Retina (tissue), 1 donor: ENCODE measurements at regions not wholly inside any gene's neighbourhood (a gene's known extent, or its start where the extent isn't known, plus 50 kb on each side); places are given as distances from the start of the nearest gene placed in this dataset.
"Not testable (repeated sequence)": the region's sequence is repeated elsewhere in the genome, so short reads cannot be mapped to it uniquely, and the experiment has no call there.

Experiments
- DNase-seq: peaks from one replicate; pipeline ENCODE4 v3.0.0-alpha.2; 2016

- DNase-seq, result no peak
Observed at GRCh38 chr3:74978684-74979083, 364.2 kb upstream of the CNTN3 start.

DNA sequence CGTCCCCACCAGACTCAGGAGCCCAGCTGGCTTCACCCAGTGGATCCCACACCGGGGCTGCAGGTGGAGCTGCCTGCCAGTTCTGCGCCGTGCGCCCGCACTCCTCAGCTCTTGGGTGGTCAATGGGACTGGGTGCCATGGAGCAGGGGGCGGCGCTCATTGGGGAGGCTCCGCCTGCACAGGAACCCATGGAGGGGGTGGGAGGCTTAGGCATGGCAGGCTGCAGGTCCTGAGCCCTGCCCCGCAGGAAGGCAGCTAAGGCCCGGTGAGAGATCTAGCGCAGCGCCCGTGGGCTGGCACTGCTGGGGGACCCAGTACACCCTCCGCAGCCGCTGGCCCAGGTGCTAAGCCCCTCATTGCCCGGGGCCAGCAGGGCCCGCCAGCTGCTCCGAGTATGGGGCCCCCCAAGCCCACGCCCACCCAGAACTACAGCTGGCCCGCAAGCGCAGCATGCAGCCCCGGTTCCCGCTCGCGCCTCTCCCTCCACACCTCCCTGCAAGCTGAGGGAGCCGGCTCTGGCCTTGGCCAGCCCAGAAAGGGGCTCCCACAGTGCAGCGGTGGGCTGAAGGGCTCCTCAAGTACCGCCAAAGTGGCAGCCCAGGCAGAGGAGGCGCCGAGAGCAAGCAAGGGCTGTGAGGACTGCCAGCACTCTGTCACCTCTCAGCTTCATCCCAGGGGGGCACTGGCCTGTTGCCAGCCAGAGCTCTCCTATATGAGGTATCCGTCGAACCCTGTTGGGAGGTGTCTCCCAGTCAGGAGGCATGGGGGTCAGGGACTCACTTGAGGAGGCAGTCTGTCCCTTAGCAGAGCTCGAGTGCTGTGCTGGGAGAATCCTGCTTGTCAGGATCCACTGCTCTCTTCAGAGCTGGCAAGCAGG, 370.8 kb upstream of the CNTN3 start:
- DNase-seq, result not testable (repeated sequence)

DNA sequence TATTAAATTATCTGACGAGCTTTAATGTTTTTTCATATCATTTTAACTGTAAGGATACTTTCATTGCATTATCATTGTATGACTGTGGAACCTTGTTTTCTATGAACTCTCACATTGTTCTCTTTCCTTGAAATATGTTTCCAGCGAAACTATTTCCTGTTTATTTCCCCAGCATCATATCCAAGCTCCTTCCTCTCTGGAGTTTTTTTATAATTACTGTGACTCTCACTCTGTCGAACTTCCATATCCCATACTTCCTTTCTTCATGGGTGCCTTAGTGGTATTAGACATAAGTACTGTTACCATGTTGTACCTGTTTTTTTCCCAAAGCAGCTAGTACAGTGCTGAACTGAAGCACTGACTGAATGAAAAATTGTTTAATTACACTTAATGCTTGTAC, 373.6 kb upstream of the CNTN3 start:
- DNase-seq, result no peak

DNA sequence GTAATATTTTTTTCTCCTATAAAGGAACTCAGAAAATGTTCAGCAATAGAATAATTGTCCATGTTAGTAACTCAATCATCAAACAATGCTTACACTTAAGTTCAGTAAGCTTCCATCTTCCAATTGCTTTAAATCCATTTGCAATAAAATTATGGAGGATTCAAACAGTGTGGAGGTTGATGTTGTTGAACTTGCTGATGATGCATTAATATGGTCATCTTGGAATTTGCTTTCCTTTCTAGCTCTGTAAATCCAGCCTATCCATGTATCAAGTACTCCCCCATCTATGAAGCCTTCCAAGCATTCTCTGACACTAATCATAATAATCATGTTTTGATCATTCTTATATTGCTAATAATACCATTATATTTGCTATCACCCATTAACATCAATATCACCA, 378.4 kb upstream of the CNTN3 start:
- DNase-seq, result no peak

- DNase-seq, result no peak
Observed at GRCh38 chr3:75001330-75001729, 386.9 kb upstream of the CNTN3 start.

- DNase-seq, result no peak
Observed at GRCh38 chr3:75012791-75013331, 398.4 kb upstream of the CNTN3 start.

- DNase-seq, result no peak
Observed at GRCh38 chr3:75014008-75014407, 399.5 kb upstream of the CNTN3 start.

DNA sequence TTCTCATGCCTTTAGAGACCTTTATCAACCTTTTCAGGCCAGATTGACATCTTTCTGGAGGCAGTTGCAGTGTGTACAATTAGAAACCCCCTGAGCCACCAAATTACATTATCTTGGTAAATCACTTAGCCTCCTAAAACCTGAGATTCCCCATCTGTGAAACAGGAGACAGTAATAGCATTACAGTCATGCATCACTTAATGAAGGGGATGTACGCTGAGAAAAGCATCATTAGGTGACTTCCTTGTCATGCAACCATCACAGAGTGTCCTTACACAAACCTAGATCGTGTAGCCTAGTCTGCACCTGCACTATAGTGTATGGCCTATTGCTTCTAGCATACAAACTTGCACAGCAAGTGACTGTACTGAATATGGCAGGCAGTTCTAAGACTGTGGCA, 400.8 kb upstream of the CNTN3 start:
- no peak for DNase-seq

- DNase-seq, result no peak
Observed at GRCh38 chr3:75035146-75035545, 420.7 kb upstream of the CNTN3 start.

GRCh38 chr3:75042941-75043340, 428.5 kb upstream of the CNTN3 start:
- no peak for DNase-seq

DNA sequence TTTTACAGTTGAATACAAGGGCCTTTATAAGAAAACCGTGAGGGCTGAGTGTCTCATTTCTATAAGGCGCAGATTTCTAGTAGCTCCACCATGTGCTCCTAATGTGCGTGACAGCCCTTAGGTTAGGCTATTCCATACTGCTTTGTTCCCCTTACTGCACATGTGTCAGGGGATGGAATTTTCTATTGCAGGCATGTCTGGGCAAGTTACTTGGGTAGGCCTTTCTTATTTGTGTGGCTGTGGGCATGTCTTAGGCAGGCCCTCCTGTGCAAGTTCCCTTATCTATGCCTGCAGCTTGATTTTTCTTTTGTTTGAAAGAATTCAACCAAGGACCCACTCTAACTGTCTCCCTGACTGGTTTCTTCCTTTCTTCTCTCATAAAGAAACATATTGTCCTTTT, 434.2 kb upstream of the CNTN3 start:
- DNase-seq, result no peak

- no peak for DNase-seq
Observed at GRCh38 chr3:75049533-75049932, 435.1 kb upstream of the CNTN3 start.

- no peak for DNase-seq
Observed at GRCh38 chr3:75059120-75059519, 444.7 kb upstream of the CNTN3 start.

GRCh38 chr3:75061806-75062205, 447.3 kb upstream of the CNTN3 start:
- DNase-seq, result no peak

DNA sequence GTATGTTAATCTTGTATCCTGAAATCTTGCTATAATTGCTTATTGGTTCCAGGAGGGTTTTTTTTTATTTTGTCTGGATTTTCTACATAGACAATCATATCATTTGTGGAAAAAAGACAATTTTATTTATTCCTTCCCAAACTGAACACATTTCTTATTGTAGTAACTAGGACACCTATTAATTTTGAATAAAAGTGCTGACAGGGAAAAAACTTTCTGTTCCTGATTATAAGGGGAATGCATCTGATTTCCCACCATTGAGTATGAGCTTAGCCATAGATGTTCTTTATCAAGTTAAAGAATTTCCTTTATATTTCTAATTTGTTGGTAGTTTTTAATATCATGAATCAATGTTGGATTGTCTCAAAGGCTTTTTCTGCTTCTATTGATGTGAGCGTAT, 460.7 kb upstream of the CNTN3 start:
- DNase-seq, result no peak

DNA sequence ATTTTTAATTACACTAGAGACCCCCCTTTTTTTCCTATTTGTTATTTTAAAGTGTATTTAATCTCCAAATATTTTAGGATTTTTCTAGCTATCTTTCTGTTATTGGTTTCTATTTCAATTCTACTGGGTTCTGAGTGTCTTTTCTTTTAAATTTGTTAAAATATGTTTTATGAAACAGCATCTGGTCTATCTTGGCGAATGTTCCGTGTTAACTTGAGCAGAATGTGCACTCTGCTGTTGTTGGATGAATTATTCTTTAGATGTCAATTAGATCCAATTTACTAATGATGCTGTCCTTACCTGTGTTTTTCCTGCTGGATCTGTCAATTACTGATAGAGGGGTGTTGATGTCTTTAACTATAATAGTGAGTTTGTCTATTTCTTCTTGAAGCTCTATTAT, 462.0 kb upstream of the CNTN3 start:
- DNase-seq, result no peak

DNA sequence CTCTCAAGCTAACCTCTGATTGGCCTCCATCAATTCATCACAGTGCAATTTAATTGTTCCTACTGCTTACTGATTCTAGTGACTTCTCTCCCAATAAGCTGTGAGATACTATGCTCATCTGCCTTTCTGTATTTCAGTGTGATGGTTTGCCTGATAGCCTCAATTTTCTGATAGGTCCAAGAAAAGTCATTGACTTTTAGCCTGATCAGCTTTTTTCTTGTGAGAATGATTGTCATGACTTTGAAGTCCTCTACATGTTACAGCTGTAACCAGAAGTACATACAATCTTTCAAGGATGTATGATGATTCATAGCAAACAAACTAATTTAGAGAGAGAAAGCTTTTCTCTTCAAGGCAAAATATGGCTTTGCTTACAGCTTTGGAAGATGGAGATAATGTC, 463.8 kb upstream of the CNTN3 start:
- DNase-seq, result no peak

GRCh38 chr3:75082845-75083244, 468.4 kb upstream of the CNTN3 start:
- no peak for DNase-seq

- no peak for DNase-seq
Observed at GRCh38 chr3:75089841-75090240, 475.4 kb upstream of the CNTN3 start.

DNA sequence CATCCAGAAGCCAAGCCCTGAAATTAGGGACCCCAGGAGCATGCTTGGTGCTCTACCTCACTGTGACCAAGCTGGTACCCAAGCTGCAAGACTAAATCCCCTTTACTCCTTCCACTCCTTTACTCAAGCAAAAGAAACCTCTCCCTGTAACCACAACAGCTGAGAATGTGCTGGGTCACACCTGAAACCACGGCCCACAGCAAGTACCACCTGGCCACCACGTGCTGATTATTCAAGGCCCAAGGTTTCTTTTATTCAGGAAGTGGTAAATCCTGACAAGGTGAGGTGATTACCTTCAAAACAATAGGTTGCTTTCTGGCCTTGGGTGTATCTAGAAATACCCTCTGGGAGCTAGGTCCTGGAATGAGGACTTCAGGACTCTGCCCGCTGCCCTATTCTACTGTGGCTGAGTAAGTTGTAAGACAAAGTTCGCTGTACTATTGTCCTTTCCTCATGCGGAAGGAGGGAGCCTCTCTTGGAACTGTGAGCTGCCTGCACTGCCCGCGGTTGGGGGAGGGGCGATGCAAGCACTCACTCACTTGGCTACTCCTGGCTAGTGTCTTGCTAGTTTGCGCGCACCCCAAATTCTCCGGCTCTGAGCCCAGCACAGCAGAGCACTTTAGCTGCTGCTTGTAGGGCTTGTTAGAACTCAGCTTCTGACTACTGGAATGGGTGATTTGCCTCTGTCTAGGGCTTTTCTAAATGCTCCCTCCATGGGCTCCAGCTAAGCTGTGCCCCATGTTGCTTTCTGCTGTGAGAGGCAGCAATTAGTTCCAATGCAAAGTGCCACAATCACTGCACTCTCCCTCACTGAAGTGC, 487.1 kb upstream of the CNTN3 start:
- DNase-seq, result peak; percentile 79

- no peak for DNase-seq
Observed at GRCh38 chr3:75110741-75111140, 496.3 kb upstream of the CNTN3 start.

DNA sequence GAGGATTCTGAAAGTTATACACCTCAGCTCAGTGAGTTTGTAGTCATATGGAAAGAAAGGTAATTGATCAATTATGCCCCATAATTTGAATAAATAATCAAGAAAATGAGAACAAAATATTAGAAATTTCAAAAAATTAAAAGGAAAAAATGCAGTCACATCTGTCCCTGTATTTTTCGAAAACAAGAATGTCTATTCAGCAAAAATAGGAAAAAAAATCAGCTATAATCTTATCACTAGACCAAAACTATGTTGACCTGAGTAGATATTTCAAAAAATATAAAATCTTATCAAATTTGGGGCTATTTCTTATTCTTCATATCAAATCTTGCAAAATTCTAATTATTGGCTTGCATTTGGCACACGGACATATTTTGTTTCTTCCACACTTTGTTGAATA, 501.2 kb upstream of the CNTN3 start:
- no peak for DNase-seq

- DNase-seq, result no peak
Observed at GRCh38 chr3:75118779-75119178, 504.3 kb upstream of the CNTN3 start.

DNA sequence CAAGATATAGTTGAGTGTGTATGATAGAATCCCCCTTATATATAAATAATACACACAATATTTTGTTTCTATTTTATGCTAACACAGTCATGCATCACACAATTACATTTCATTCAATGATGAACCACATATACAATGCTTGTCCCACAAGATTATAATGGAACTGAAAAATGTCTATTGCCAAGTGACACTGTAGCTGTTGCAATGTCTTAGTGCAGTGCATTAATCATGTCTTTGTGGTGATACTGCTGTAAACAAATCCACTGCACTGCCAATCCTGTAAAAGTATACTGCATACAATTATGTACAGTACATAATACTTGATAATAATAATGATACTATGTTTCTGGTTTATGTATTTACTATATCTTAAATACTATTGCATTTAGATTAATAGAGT, 512.1 kb upstream of the CNTN3 start:
- DNase-seq, result no peak
